ENCODE measurements at regions not wholly inside any gene's neighbourhood (a gene's known extent, or its start where the extent isn't known, plus 50 kb on each side); places are given as distances from the start of the nearest gene placed in this dataset.

DNA sequence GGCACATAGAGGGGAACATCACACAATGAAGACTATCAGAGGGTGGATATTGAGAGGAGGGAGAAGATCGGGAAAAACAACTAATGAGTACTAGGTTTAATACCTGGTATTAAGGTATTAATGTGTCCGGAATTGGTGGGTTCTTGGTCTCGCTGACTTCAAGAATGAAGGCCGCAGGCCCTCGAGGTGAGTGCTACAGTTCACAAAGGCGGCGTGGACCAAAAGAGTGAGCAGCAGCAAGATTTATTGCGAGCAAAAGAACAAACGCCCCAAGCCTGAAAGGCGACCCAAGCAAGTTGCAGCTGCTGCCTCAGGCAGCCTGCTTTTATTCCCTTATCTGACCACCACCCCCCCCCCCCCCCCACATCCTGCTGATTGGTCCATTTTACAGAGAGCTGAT lies 2022.8 kb downstream of the NCAM2 start:
- H3K9ac ChIP-seq = no peak overlapping the region
- no peak overlapping the region for H3K4me3 ChIP-seq
- H3K27ac ChIP-seq = no peak overlapping the region
- no peak for TF ChIP-seq Cebpa-rat (IDR thresholded peaks at IDR 0.05)
- no peaks in the 10 kb centered on the region for H4K20me1 ChIP-seq
- H3K4me1 ChIP-seq = peaks cover 7% of the 10 kb centered on the region
- no peaks in the 10 kb centered on the region for H3K27me3 ChIP-seq
- no peaks in the 10 kb centered on the region for H3K36me3 ChIP-seq
- H3K9me3 ChIP-seq = peaks cover 17% of the 10 kb centered on the region
- no peak overlapping the region for H3K4me2 ChIP-seq

DNA sequence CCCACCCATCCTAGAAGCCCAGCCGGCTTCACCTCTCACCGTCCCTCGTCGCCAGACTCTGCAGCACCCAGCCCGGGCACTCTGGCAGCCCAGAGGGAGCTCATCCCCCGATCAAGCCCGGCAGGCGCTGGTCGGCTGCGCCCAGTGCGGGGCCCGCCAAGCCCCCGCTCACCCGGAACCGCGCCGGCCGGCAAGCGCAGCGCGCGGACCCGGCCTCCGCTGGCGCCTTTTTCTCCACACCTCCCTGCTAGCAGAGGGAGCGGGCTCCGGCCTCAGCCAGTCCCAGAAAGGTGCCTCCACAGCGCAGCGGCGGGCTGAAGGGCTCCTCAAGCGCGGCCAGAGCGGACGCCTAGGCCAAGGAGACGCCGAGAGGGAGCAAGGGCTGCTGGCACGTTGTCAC lies 2023.3 kb downstream of the NCAM2 start:
- TF ChIP-seq Cebpa-rat (IDR thresholded peaks at IDR 0.05) = no peak
- Histone ChIP-seq H3K9ac (no peak overlapping the region), H4K20me1 (no peaks in the 10 kb centered on the region), H3K4me3 (no peak overlapping the region), H3K4me2 (no peak overlapping the region), H3K4me1 (peaks cover 2% of the 10 kb centered on the region), H3K27me3 (no peaks in the 10 kb centered on the region), H3K27ac (no peak overlapping the region), H3K36me3 (no peaks in the 10 kb centered on the region), H3K9me3 (peaks cover 17% of the 10 kb centered on the region)

DNA sequence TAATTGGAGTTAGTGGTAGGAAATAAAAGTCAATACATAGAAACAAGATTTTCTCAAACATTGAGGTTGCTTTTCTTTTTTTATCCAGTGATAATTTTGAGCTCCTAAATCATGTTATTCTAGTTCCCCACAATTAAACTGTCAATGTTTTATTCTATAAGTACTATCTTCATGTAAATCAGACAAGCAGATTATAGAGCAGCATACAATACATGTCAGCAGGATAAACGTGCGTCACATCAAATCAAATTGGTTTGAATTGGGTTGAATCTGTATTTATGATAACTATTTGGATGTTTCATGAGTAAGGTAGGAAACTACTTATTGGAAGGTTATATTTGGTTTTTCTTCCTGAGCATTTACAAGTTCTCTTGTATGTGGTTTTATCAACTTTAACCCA lies 2028.7 kb downstream of the NCAM2 start:
- H3K4me2 ChIP-seq = no peak overlapping the region
- no peaks in the 10 kb centered on the region for H3K36me3 ChIP-seq

GRCh38 chr21:23039846-23040245 lies 2041.6 kb downstream of the NCAM2 start:
- Histone ChIP-seq H3K4me3 (no peak overlapping the region), H3K9me3 (no peaks in the 10 kb centered on the region), H3K27me3 (no peaks in the 10 kb centered on the region), H3K4me1 (no peaks in the 10 kb centered on the region), H3K36me3 (no peaks in the 10 kb centered on the region), H3K9ac (no peak overlapping the region), H4K20me1 (no peaks in the 10 kb centered on the region), H3K27ac (no peak overlapping the region), H3K4me2 (no peak overlapping the region)
- no peak for TF ChIP-seq Cebpa-rat (IDR thresholded peaks at IDR 0.05)

More for the DNA sequence above, 2028.7 kb downstream of the NCAM2 start:
- Histone ChIP-seq H4K20me1 (no peaks in the 10 kb centered on the region), H3K4me3 (no peak overlapping the region), H3K9ac (no peak overlapping the region), H3K27me3 (no peaks in the 10 kb centered on the region), H3K27ac (no peak overlapping the region), H3K4me1 (no peaks in the 10 kb centered on the region), H3K9me3 (peaks cover 5% of the 10 kb centered on the region; the same call in 1 of the 2 replicates)
- no peak for TF ChIP-seq Cebpa-rat (IDR thresholded peaks at IDR 0.05)

DNA sequence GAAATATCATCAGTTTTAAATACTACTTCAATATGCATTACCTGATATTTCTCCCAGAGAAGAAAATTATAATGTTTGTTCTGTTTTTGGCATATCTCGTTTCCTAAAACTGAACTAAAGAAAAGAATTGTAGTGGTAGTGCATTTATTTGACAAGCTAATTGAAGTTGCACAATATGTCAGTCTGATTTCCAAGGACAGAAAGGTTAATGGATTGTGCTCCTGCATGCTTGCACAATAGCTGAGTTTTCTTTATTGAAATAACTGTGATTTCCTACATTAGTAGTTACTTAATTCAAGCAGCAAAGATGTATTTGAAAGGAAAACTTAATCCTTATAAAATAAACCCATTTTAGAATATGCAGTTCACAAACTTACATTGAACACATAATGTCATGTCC lies 2047.7 kb downstream of the NCAM2 start:
- no peak overlapping the region for H3K9ac ChIP-seq
- H4K20me1 ChIP-seq = no peaks in the 10 kb centered on the region
- H3K27me3 ChIP-seq = no peaks in the 10 kb centered on the region
- H3K4me1 ChIP-seq = no peaks in the 10 kb centered on the region
- no peak overlapping the region for H3K27ac ChIP-seq
- no peak overlapping the region for H3K4me2 ChIP-seq
- no peaks in the 10 kb centered on the region for H3K9me3 ChIP-seq
- H3K36me3 ChIP-seq = no peaks in the 10 kb centered on the region
- no peak overlapping the region for H3K4me3 ChIP-seq
- TF ChIP-seq Cebpa-rat (IDR thresholded peaks at IDR 0.05) = no peak

GRCh38 chr21:23067672-23068071 lies 2069.5 kb downstream of the NCAM2 start:
- Histone ChIP-seq H3K4me3 (no peak overlapping the region), H3K9me3 (peaks cover 3% of the 10 kb centered on the region), H3K4me2 (no peak overlapping the region), H3K27me3 (no peaks in the 10 kb centered on the region), H3K4me1 (no peaks in the 10 kb centered on the region), H3K9ac (no peak overlapping the region), H3K27ac (no peak overlapping the region), H4K20me1 (no peaks in the 10 kb centered on the region), H3K36me3 (no peaks in the 10 kb centered on the region)
- no peak for TF ChIP-seq Cebpa-rat (IDR thresholded peaks at IDR 0.05)

GRCh38 chr21:23083242-23083641 lies 2085.0 kb downstream of the NCAM2 start:
- no peaks in the 10 kb centered on the region for H3K36me3 ChIP-seq
- no peak overlapping the region for H3K9ac ChIP-seq
- no peak overlapping the region for H3K27ac ChIP-seq
- no peaks in the 10 kb centered on the region for H3K27me3 ChIP-seq
- peaks cover 6% of the 10 kb centered on the region; the same call in 1 of the 2 replicates for H3K9me3 ChIP-seq
- no peaks in the 10 kb centered on the region for H3K4me1 ChIP-seq
- no peak for TF ChIP-seq Cebpa-rat (IDR thresholded peaks at IDR 0.05)
- H3K4me3 ChIP-seq = no peak overlapping the region
- no peak overlapping the region for H3K4me2 ChIP-seq
- H4K20me1 ChIP-seq = no peaks in the 10 kb centered on the region

GRCh38 chr21:23093259-23093658 lies 2095.1 kb downstream of the NCAM2 start:
- H3K9me3 ChIP-seq = peaks cover 9% of the 10 kb centered on the region
- TF ChIP-seq Cebpa-rat (IDR thresholded peaks at IDR 0.05) = no peak
- no peak overlapping the region for H3K9ac ChIP-seq
- no peaks in the 10 kb centered on the region for H3K4me1 ChIP-seq
- no peaks in the 10 kb centered on the region for H3K36me3 ChIP-seq
- H3K27me3 ChIP-seq = no peaks in the 10 kb centered on the region
- H3K4me3 ChIP-seq = no peak overlapping the region
- no peak overlapping the region for H3K27ac ChIP-seq
- H4K20me1 ChIP-seq = no peaks in the 10 kb centered on the region
- no peak overlapping the region for H3K4me2 ChIP-seq

DNA sequence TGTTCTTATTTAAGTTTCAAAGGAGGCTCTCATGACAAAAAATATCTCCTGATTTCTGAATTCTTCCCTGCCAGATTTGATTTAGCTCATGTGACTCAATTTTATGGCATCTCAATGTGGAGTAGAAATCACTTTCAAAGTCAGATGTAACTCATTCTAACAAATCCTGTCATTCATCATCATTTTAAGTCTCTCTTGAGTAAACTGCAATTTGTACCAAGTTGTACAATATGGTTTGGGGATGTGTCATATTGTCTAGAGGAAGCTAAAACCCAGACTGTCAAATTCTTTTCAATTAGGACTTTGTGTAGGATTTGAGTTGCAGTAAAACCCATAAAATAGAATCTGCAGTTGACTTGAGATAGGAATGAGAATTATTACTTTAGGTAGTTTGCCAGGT lies 2101.0 kb downstream of the NCAM2 start:
- Histone ChIP-seq H3K4me3 (no peak overlapping the region), H3K27ac (no peak overlapping the region), H4K20me1 (no peaks in the 10 kb centered on the region), H3K9ac (no peak overlapping the region), H3K36me3 (no peaks in the 10 kb centered on the region), H3K27me3 (no peaks in the 10 kb centered on the region), H3K4me2 (no peak overlapping the region), H3K9me3 (peaks cover 13% of the 10 kb centered on the region), H3K4me1 (no peaks in the 10 kb centered on the region)
- no peak for TF ChIP-seq Cebpa-rat (IDR thresholded peaks at IDR 0.05)

DNA sequence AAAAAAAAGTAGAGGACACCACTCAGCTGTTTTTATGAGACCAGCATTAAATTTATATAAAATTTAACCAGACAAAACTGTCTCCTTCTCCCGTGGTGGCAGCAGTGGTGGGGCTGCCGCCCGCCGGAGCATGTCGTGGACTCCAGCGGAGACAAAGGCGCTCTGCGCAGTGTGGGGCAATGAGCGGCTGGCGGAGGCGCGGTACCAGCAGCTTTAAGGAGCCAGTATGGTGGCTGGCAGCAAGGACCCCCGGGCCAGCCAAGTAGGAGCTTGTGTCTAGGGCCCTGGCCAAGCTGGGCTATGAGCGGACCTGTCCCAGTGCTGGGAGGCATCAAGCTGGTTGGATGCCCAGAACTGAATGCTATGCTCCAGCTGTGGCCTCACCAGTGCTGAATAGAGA lies 2102.9 kb downstream of the NCAM2 start:
- Histone ChIP-seq H3K4me2 (no peak overlapping the region), H4K20me1 (no peaks in the 10 kb centered on the region), H3K9me3 (peaks cover 13% of the 10 kb centered on the region), H3K27ac (no peak overlapping the region), H3K4me3 (no peak overlapping the region), H3K27me3 (no peaks in the 10 kb centered on the region), H3K4me1 (no peaks in the 10 kb centered on the region), H3K9ac (no peak overlapping the region), H3K36me3 (no peaks in the 10 kb centered on the region)
- no peak for TF ChIP-seq Cebpa-rat (IDR thresholded peaks at IDR 0.05)

GRCh38 chr21:23108533-23108932 lies 2110.3 kb downstream of the NCAM2 start:
- Histone ChIP-seq H3K36me3 (no peaks in the 10 kb centered on the region), H3K27ac (no peak overlapping the region), H3K9me3 (no peaks in the 10 kb centered on the region), H4K20me1 (no peaks in the 10 kb centered on the region), H3K4me2 (no peak overlapping the region), H3K27me3 (no peaks in the 10 kb centered on the region), H3K4me1 (peaks cover 5% of the 10 kb centered on the region; the same call in 1 of the 2 replicates), H3K4me3 (no peak overlapping the region), H3K9ac (no peak overlapping the region)
- no peak for TF ChIP-seq Cebpa-rat (IDR thresholded peaks at IDR 0.05)
